ENCODE measurements at regions not wholly inside any gene's neighbourhood (a gene's known extent, or its start where the extent isn't known, plus 50 kb on each side); places are given as distances from the start of the nearest gene placed in this dataset.

GRCh38 chr6:14197118-14197517, 79.5 kb downstream of the CD83 start:
- Mint-ChIP-seq H3K27me3 (ENCODE audit: unreplicated experiment) (peaks cover 5% of the 10 kb centered on the region), H3K4me1 (ENCODE audit: low read depth, unreplicated experiment) (peaks cover 2% of the 10 kb centered on the region), H3K27ac (ENCODE audit: unreplicated experiment) (no peak overlapping the region), H3K36me3 (ENCODE audit: unreplicated experiment) (no peaks in the 10 kb centered on the region), H3K9me3 (ENCODE audit: unreplicated experiment) (peaks cover 2% of the 10 kb centered on the region), H3K4me3 (ENCODE audit: unreplicated experiment) (no peak overlapping the region)
- DNase-seq: no peak
- no peak for TF ChIP-seq CTCF (IDR thresholded peaks at IDR 0.05; ENCODE audit: partially characterized antibody, unreplicated experiment)

- Mint-ChIP-seq H3K4me1 (ENCODE audit: low read depth, unreplicated experiment) (peaks cover 8% of the 10 kb centered on the region), H3K27me3 (ENCODE audit: unreplicated experiment) (peaks cover 8% of the 10 kb centered on the region), H3K4me3 (ENCODE audit: unreplicated experiment) (no peak overlapping the region), H3K9me3 (ENCODE audit: unreplicated experiment) (peaks cover 3% of the 10 kb centered on the region), H3K27ac (ENCODE audit: unreplicated experiment) (no peak overlapping the region), H3K36me3 (ENCODE audit: unreplicated experiment) (no peaks in the 10 kb centered on the region)
- TF ChIP-seq CTCF (IDR thresholded peaks at IDR 0.05; ENCODE audit: partially characterized antibody, unreplicated experiment): no peak
- DNase-seq: no peak
These were observed 82.5 kb downstream of the CD83 start for GRCh38 chr6:14200047-14200446.

GRCh38 chr6:14202947-14203346, 85.4 kb downstream of the CD83 start:
- Mint-ChIP-seq H3K4me1 (ENCODE audit: low read depth, unreplicated experiment) (peaks cover 32% of the 10 kb centered on the region), H3K9me3 (ENCODE audit: unreplicated experiment) (peaks cover 6% of the 10 kb centered on the region), H3K4me3 (ENCODE audit: unreplicated experiment) (no peak overlapping the region), H3K27me3 (ENCODE audit: unreplicated experiment) (peaks cover 8% of the 10 kb centered on the region), H3K36me3 (ENCODE audit: unreplicated experiment) (no peaks in the 10 kb centered on the region), H3K27ac (ENCODE audit: unreplicated experiment) (no peak overlapping the region)
- DNase-seq: no peak
- no peak for TF ChIP-seq CTCF (IDR thresholded peaks at IDR 0.05; ENCODE audit: partially characterized antibody, unreplicated experiment)

- no peaks in the 10 kb centered on the region for H3K36me3 Mint-ChIP-seq (ENCODE audit: unreplicated experiment)
- H3K4me3 Mint-ChIP-seq (ENCODE audit: unreplicated experiment): no peak overlapping the region
- H3K9me3 Mint-ChIP-seq (ENCODE audit: unreplicated experiment): peaks cover 8% of the 10 kb centered on the region
- H3K4me1 Mint-ChIP-seq (ENCODE audit: low read depth, unreplicated experiment): peaks cover 45% of the 10 kb centered on the region
- peaks cover 8% of the 10 kb centered on the region for H3K27me3 Mint-ChIP-seq (ENCODE audit: unreplicated experiment)
- TF ChIP-seq CTCF (IDR thresholded peaks at IDR 0.05; ENCODE audit: partially characterized antibody, unreplicated experiment): no peak
- no peak for DNase-seq
- H3K27ac Mint-ChIP-seq (ENCODE audit: unreplicated experiment): no peak overlapping the region
These were observed 88.8 kb downstream of the CD83 start for GRCh38 chr6:14206391-14206790.

GRCh38 chr6:14207448-14207847, 89.9 kb downstream of the CD83 start:
- Mint-ChIP-seq H3K36me3 (ENCODE audit: unreplicated experiment) (no peaks in the 10 kb centered on the region), H3K27me3 (ENCODE audit: unreplicated experiment) (peaks cover 12% of the 10 kb centered on the region), H3K4me1 (ENCODE audit: low read depth, unreplicated experiment) (peaks cover 53% of the 10 kb centered on the region), H3K4me3 (ENCODE audit: unreplicated experiment) (no peak overlapping the region), H3K9me3 (ENCODE audit: unreplicated experiment) (peaks cover 10% of the 10 kb centered on the region), H3K27ac (ENCODE audit: unreplicated experiment) (peak overlapping the region; percentile 26)
- no peak for DNase-seq
- TF ChIP-seq CTCF (IDR thresholded peaks at IDR 0.05; ENCODE audit: partially characterized antibody, unreplicated experiment): no peak

All from glutamatergic neuron (in vitro differentiated cells).